Stimulated activated CD4-positive, alpha-beta T cell treated with anti-CD3 and anti-CD28 coated beads, Interleukin-1b, Interleukin-23, amount 100 ng/mL, for 48 hours (primary cell): ENCODE measurements at regions not wholly inside any gene's neighbourhood (a gene's known extent, or its start where the extent isn't known, plus 50 kb on each side); places are given as distances from the start of the nearest gene placed in this dataset.
A peak's percentile ranks its signal among the peaks of the same experiment; 100 is the strongest.

Source experiments
- DNase-seq: peaks from one replicate; pipeline ENCODE4 v3.0.0-alpha.2; 2020

- no peak for DNase-seq
These were observed 477.3 kb downstream of the LIG4 start for GRCh38 chr13:107738004-107738403.

GRCh38 chr13:107736731-107737130 lies 478.6 kb downstream of the LIG4 start:
- no peak for DNase-seq

GRCh38 chr13:107736170-107736569 lies 479.2 kb downstream of the LIG4 start:
- DNase-seq, result no peak

- no peak for DNase-seq
These were observed 480.3 kb downstream of the LIG4 start for GRCh38 chr13:107734891-107735625.

- DNase-seq, result no peak
These were observed 482.1 kb downstream of the LIG4 start for GRCh38 chr13:107733276-107733675.

- DNase-seq, result no peak
These were observed 484.5 kb downstream of the LIG4 start for GRCh38 chr13:107730813-107731212.

GRCh38 chr13:107721125-107721869 lies 494.0 kb downstream of the LIG4 start:
- no peak for DNase-seq

GRCh38 chr13:107716741-107717140 lies 498.6 kb downstream of the LIG4 start:
- no peak for DNase-seq

GRCh38 chr13:107716241-107716640 lies 499.1 kb downstream of the LIG4 start:
- DNase-seq, result no peak

GRCh38 chr13:107715496-107715895 lies 499.8 kb downstream of the LIG4 start:
- no peak for DNase-seq

GRCh38 chr13:107713314-107713713 lies 502.0 kb downstream of the LIG4 start:
- no peak for DNase-seq

- no peak for DNase-seq
These were observed 503.0 kb downstream of the LIG4 start for GRCh38 chr13:107712145-107712860.

- DNase-seq, result no peak
These were observed 525.2 kb downstream of the LIG4 start for GRCh38 chr13:107690181-107690580.

GRCh38 chr13:107685876-107686275 lies 529.5 kb downstream of the LIG4 start:
- DNase-seq, result no peak

- no peak for DNase-seq
These were observed 533.7 kb downstream of the LIG4 start for GRCh38 chr13:107681600-107681999.

GRCh38 chr13:107680115-107680514 lies 535.2 kb downstream of the LIG4 start:
- DNase-seq, result no peak

GRCh38 chr13:107678075-107678689 lies 537.2 kb downstream of the LIG4 start:
- no peak for DNase-seq

- DNase-seq, result no peak
These were observed 539.3 kb downstream of the LIG4 start for GRCh38 chr13:107675847-107676550.

GRCh38 chr13:107669391-107669993 lies 545.8 kb downstream of the LIG4 start:
- DNase-seq, result no peak

- DNase-seq, result no peak
These were observed 549.3 kb downstream of the LIG4 start for GRCh38 chr13:107665926-107666458.

GRCh38 chr13:107650081-107650701 lies 565.1 kb downstream of the LIG4 start:
- DNase-seq, result peak; percentile 28
